ENCODE measurements at regions not wholly inside any gene's neighbourhood (a gene's known extent, or its start where the extent isn't known, plus 50 kb on each side); places are given as distances from the start of the nearest gene placed in this dataset.
"Not testable (repeated sequence)": the region's sequence is repeated elsewhere in the genome, so short reads cannot be mapped to it uniquely, and the experiment has no call there.

- not testable (repeated sequence) for H3K9me3 Mint-ChIP-seq
These were observed 4423.0 kb upstream of the TPTE start for GRCh38 chr21:6098191-6098935.

GRCh38 chr21:6101588-6101987 lies 4419.8 kb upstream of the TPTE start:
- not testable (repeated sequence) for H3K9me3 Mint-ChIP-seq, H3K4me3 Mint-ChIP-seq, H3K27me3 Mint-ChIP-seq, H3K27ac Mint-ChIP-seq, DNase-seq, H3K4me1 Mint-ChIP-seq, ATAC-seq

More at GRCh38 chr21:6098191-6098935, 4423.0 kb upstream of the TPTE start:
- ATAC-seq, DNase-seq, H3K4me1 Mint-ChIP-seq, H3K27ac Mint-ChIP-seq, H3K27me3 Mint-ChIP-seq, H3K4me3 Mint-ChIP-seq: not testable (repeated sequence)

- H3K9me3 Mint-ChIP-seq, ATAC-seq, H3K4me1 Mint-ChIP-seq, DNase-seq, H3K4me3 Mint-ChIP-seq, H3K27ac Mint-ChIP-seq, H3K27me3 Mint-ChIP-seq: not testable (repeated sequence)
These were observed 4416.8 kb upstream of the TPTE start for GRCh38 chr21:6104546-6104945.

GRCh38 chr21:6106686-6107567 lies 4414.5 kb upstream of the TPTE start:
- not testable (repeated sequence) for DNase-seq, H3K9me3 Mint-ChIP-seq, ATAC-seq, H3K4me1 Mint-ChIP-seq, H3K27me3 Mint-ChIP-seq, H3K4me3 Mint-ChIP-seq, H3K27ac Mint-ChIP-seq

GRCh38 chr21:6108894-6109293 lies 4412.5 kb upstream of the TPTE start:
- not testable (repeated sequence) for H3K9me3 Mint-ChIP-seq, H3K27ac Mint-ChIP-seq, ATAC-seq, H3K4me3 Mint-ChIP-seq, H3K4me1 Mint-ChIP-seq, DNase-seq, H3K27me3 Mint-ChIP-seq

GRCh38 chr21:6109774-6110173 lies 4411.6 kb upstream of the TPTE start:
- H3K4me3 Mint-ChIP-seq, H3K27me3 Mint-ChIP-seq, H3K9me3 Mint-ChIP-seq, ATAC-seq, H3K4me1 Mint-ChIP-seq, H3K27ac Mint-ChIP-seq, DNase-seq: not testable (repeated sequence)

- H3K4me3 Mint-ChIP-seq, DNase-seq, H3K4me1 Mint-ChIP-seq, H3K27ac Mint-ChIP-seq, H3K27me3 Mint-ChIP-seq, H3K9me3 Mint-ChIP-seq: not testable (repeated sequence)
- ATAC-seq: peak; percentile 93
These were observed 4410.6 kb upstream of the TPTE start for GRCh38 chr21:6110716-6111343.

- H3K4me1 Mint-ChIP-seq, H3K27me3 Mint-ChIP-seq, H3K9me3 Mint-ChIP-seq, DNase-seq, H3K4me3 Mint-ChIP-seq, H3K27ac Mint-ChIP-seq: not testable (repeated sequence)
- peak; percentile 38 for ATAC-seq
These were observed 4410.0 kb upstream of the TPTE start for GRCh38 chr21:6111354-6111753.

GRCh38 chr21:6118336-6118735 lies 4403.0 kb upstream of the TPTE start:
- H3K27me3 Mint-ChIP-seq, ATAC-seq: not testable (repeated sequence)

GRCh38 chr21:6120863-6121262 lies 4400.5 kb upstream of the TPTE start:
- peak; percentile 26 for ATAC-seq
- H3K4me1 Mint-ChIP-seq, H3K9me3 Mint-ChIP-seq, H3K27ac Mint-ChIP-seq, DNase-seq, H3K27me3 Mint-ChIP-seq, H3K4me3 Mint-ChIP-seq: not testable (repeated sequence)

More at GRCh38 chr21:6118336-6118735, 4403.0 kb upstream of the TPTE start:
- not testable (repeated sequence) for H3K4me1 Mint-ChIP-seq, H3K4me3 Mint-ChIP-seq, DNase-seq, H3K9me3 Mint-ChIP-seq, H3K27ac Mint-ChIP-seq

GRCh38 chr21:6122629-6123028 lies 4398.8 kb upstream of the TPTE start:
- H3K4me1 Mint-ChIP-seq, H3K27me3 Mint-ChIP-seq, H3K9me3 Mint-ChIP-seq, DNase-seq, H3K27ac Mint-ChIP-seq, H3K4me3 Mint-ChIP-seq: not testable (repeated sequence)
- ATAC-seq: peak; percentile 19

GRCh38 chr21:6123224-6123623 lies 4398.2 kb upstream of the TPTE start:
- not testable (repeated sequence) for H3K9me3 Mint-ChIP-seq, H3K27me3 Mint-ChIP-seq, H3K4me1 Mint-ChIP-seq, DNase-seq
- H3K4me3 Mint-ChIP-seq: peak overlapping the region in 1 of 2 donors; percentile 29
- ATAC-seq: peak; percentile 57
- H3K27ac Mint-ChIP-seq: peak overlapping the region in 1 of 2 donors; percentile 25

GRCh38 chr21:6125549-6126240 lies 4395.7 kb upstream of the TPTE start:
- not testable (repeated sequence) for H3K27ac Mint-ChIP-seq, H3K9me3 Mint-ChIP-seq, H3K4me3 Mint-ChIP-seq, DNase-seq, H3K27me3 Mint-ChIP-seq, H3K4me1 Mint-ChIP-seq
- ATAC-seq: peak; percentile 7

- H3K27ac Mint-ChIP-seq, H3K4me1 Mint-ChIP-seq, DNase-seq, H3K9me3 Mint-ChIP-seq, H3K27me3 Mint-ChIP-seq, H3K4me3 Mint-ChIP-seq: not testable (repeated sequence)
- ATAC-seq: peak; percentile 65
These were observed 4394.2 kb upstream of the TPTE start for GRCh38 chr21:6126976-6127732.

GRCh38 chr21:6130734-6131133 lies 4390.6 kb upstream of the TPTE start:
- not testable (repeated sequence) for H3K4me1 Mint-ChIP-seq, ATAC-seq, H3K27me3 Mint-ChIP-seq

More at GRCh38 chr21:6130734-6131133, 4390.6 kb upstream of the TPTE start:
- H3K9me3 Mint-ChIP-seq, DNase-seq, H3K27ac Mint-ChIP-seq, H3K4me3 Mint-ChIP-seq: not testable (repeated sequence)
